H1 (cell line): ENCODE measurements at regions not wholly inside any gene's neighbourhood (a gene's known extent, or its start where the extent isn't known, plus 50 kb on each side); places are given as distances from the start of the nearest gene placed in this dataset.

Source experiments
- CTCF ChIA-PET: fragments of 300-600 bp; sonication (Branson Sonifier 250); formaldehyde crosslinking; loops from one replicate; lab custom pipeline; 2021; ENCODE audit not compliant: partially characterized antibody; lab: Charles Lee
- POLR2A ChIA-PET: fragments of 300-600 bp; sonication (Branson Sonifier 250); formaldehyde crosslinking; loops from one replicate; lab custom pipeline; 2021; ENCODE audit warnings: inconsistent platforms; ENCODE audit not compliant: partially characterized antibody; lab: Charles Lee
- DNase-seq, 2 experiments: peaks; one replicate each; pipeline versions ENCODE4 v3.0.0 to v3.0.0-alpha.2; 2010 to 2022; ENCODE audit warnings: low spot score in 2 of 2, low read depth in 1 of 2, mixed read lengths in 1 of 2
- FAIRE-seq: peaks from 2 replicates; lab custom pipeline; 2011; peaks lifted over from hg19 to GRCh38; lab: Jason Lieb, UNC
- H2AFZ ChIP-seq: 2 replicates; pipeline ENCODE4 v1.8.1; 2012; ENCODE audit warnings: low read length, inconsistent platforms
- H2AK5ac ChIP-seq: 2 replicates; pipeline ENCODE4 v1.6.1; 2013; ENCODE audit warnings: low read depth, low read length
- H2BK120ac ChIP-seq: replicated peaks from 2 replicates; pipeline ENCODE3; 2013; ENCODE audit warnings: low read depth, low read length, inconsistent platforms
- H2BK12ac ChIP-seq: 2 replicates; pipeline ENCODE4 v1.6.1; 2013; ENCODE audit warnings: low read depth, low read length
- H2BK15ac ChIP-seq: 2 replicates; pipeline ENCODE4 v1.6.1; 2013; ENCODE audit warnings: low read length
- H2BK20ac ChIP-seq: 2 replicates; pipeline ENCODE4 v1.6.1; 2013; ENCODE audit warnings: low read length
- H2BK5ac ChIP-seq: 2 replicates; pipeline ENCODE4 v1.6.1; 2013; ENCODE audit warnings: low read depth, low read length
- H3K14ac ChIP-seq: 2 replicates; pipeline ENCODE4 v1.6.1; 2013; ENCODE audit warnings: inconsistent platforms; ENCODE audit not compliant: insufficient read length
- H3K18ac ChIP-seq: 2 replicates; pipeline ENCODE4 v1.6.1; 2013; ENCODE audit warnings: low read length; ENCODE audit errors: extremely low read depth
- H3K23ac ChIP-seq: 2 replicates; pipeline ENCODE4 v1.6.1; 2013; ENCODE audit warnings: inconsistent platforms; ENCODE audit not compliant: insufficient read length
- H3K23me2 ChIP-seq: 2 replicates; pipeline ENCODE4 v1.6.1; 2013; ENCODE audit warnings: low read depth, low read length
- H3K27ac ChIP-seq: 2 replicates; pipeline ENCODE4 v1.6.1; 2011; ENCODE audit warnings: low read depth, low read length, inconsistent platforms
- H3K27me3 ChIP-seq, 4 experiments: replicated peaks in 1 of 4; 1 replicate in 1 of 4; 2 replicates in 3 of 4; pipeline versions ENCODE4 v1.6.1 to v1.8.1; 2011 to 2013; ENCODE audit warnings: low read length in 3 of 4, mild to moderate bottlenecking in 3 of 4, inconsistent platforms in 2 of 4, mixed read lengths in 2 of 4, moderate library complexity in 1 of 4; ENCODE audit not compliant: control insufficient read depth in 3 of 4, insufficient read depth in 3 of 4; ENCODE audit errors: extremely low read depth in 1 of 4
- H3K36me3 ChIP-seq, 4 experiments: 2 replicates each; pipeline versions ENCODE4 v1.6.1 to v1.8.1; 2011 to 2013; ENCODE audit warnings: mild to moderate bottlenecking in 4 of 4, low read length in 3 of 4, moderate library complexity in 2 of 4, control low read depth in 1 of 4, inconsistent platforms in 1 of 4; ENCODE audit not compliant: insufficient read depth in 4 of 4, control insufficient read depth in 2 of 4
- H3K4ac ChIP-seq: replicated peaks from 2 replicates; pipeline ENCODE3; 2013; ENCODE audit warnings: low read length, low read depth, mixed read lengths, inconsistent platforms; ENCODE audit not compliant: insufficient read length
- H3K4me1 ChIP-seq, 4 experiments: replicated peaks in 1 of 4; 1 replicate in 1 of 4; 2 replicates in 3 of 4; pipeline versions ENCODE4 v1.6.1 to v1.8.1; 2011 to 2013; ENCODE audit warnings: low read length in 3 of 4, inconsistent platforms in 2 of 4, mixed read lengths in 1 of 4; ENCODE audit not compliant: insufficient read depth in 4 of 4, control insufficient read depth in 3 of 4
- H3K4me2 ChIP-seq, 2 experiments: 2 replicates each; pipeline versions ENCODE4 v1.6.1 to v1.8.1; 2011 to 2013; ENCODE audit warnings: low read depth in 2 of 2, low read length in 2 of 2, control low read depth in 1 of 2, inconsistent platforms in 1 of 2, mild to moderate bottlenecking in 1 of 2; ENCODE audit not compliant: insufficient read depth in 1 of 2
- H3K4me3 ChIP-seq, 4 experiments: fragments of 200-600, 300-600 bp in 1 of 4; sonication (generic), shearing (Covaris generic), sonication (Bioruptor Twin) in 1 of 4; 2 replicates each; pipeline versions ENCODE4 v1.5.1 to v1.8.1; 2011 to 2016; ENCODE audit warnings: low read length in 4 of 4, low read depth in 3 of 4, control low read depth in 2 of 4, inconsistent platforms in 2 of 4, mild to moderate bottlenecking in 2 of 4, mixed read lengths in 1 of 4, moderate library complexity in 1 of 4; ENCODE audit not compliant: insufficient read depth in 2 of 4; ENCODE audit errors: extremely low read depth in 1 of 4
- H3K56ac ChIP-seq: replicated peaks from 2 replicates; pipeline ENCODE3; 2013; ENCODE audit warnings: low read depth, mild to moderate bottlenecking, mixed read lengths, low read length, inconsistent platforms; ENCODE audit not compliant: insufficient read length
- H3K79me1 ChIP-seq: 2 replicates; pipeline ENCODE4 v1.6.1; 2013; ENCODE audit warnings: low read depth, low read length, control low read depth
- H3K79me2 ChIP-seq, 2 experiments: 2 replicates each; pipeline versions ENCODE4 v1.6.1 to v1.8.1; 2012 to 2013; ENCODE audit warnings: low read length in 2 of 2, mild to moderate bottlenecking in 2 of 2, inconsistent platforms in 1 of 2; ENCODE audit not compliant: insufficient read depth in 2 of 2, control insufficient read depth in 1 of 2
- H3K9ac ChIP-seq, 4 experiments: replicated peaks in 1 of 4; 1 replicate in 1 of 4; 2 replicates in 3 of 4; pipeline versions ENCODE4 v1.6.1 to v1.8.1; 2011 to 2013; ENCODE audit warnings: low read depth in 3 of 4, low read length in 3 of 4, control low read depth in 2 of 4, mild to moderate bottlenecking in 2 of 4, moderate library complexity in 2 of 4, inconsistent platforms in 1 of 4; ENCODE audit errors: extremely low read depth in 1 of 4
- H3K9me3 ChIP-seq, 2 experiments: 2 replicates each; pipeline versions ENCODE4 v1.6.1 to v1.8.1; 2012 to 2013; ENCODE audit warnings: mild to moderate bottlenecking in 2 of 2, moderate library complexity in 2 of 2, control low read depth in 1 of 2, inconsistent platforms in 1 of 2, low read depth in 1 of 2, low read length in 1 of 2, mixed read lengths in 1 of 2; ENCODE audit not compliant: insufficient read depth in 2 of 2
- H4K20me1 ChIP-seq, 2 experiments: replicated peaks in 1 of 2; 2 replicates each; pipeline versions ENCODE3 to v1.8.1; 2011 to 2013; ENCODE audit warnings: inconsistent platforms in 2 of 2, low read length in 2 of 2, mild to moderate bottlenecking in 1 of 2; ENCODE audit not compliant: insufficient read depth in 2 of 2, control insufficient read depth in 1 of 2
- H4K5ac ChIP-seq: 2 replicates; pipeline ENCODE4 v1.6.1; 2013; ENCODE audit warnings: low read length, low read depth, mixed read lengths, inconsistent platforms; ENCODE audit not compliant: insufficient read length
- H4K8ac ChIP-seq: 2 replicates; pipeline ENCODE4 v1.8.0; 2013; ENCODE audit warnings: mild to moderate bottlenecking, moderate library complexity, low read length, inconsistent platforms; ENCODE audit not compliant: insufficient read depth; ENCODE audit errors: extremely low read depth
- H4K91ac ChIP-seq: replicated peaks from 2 replicates; pipeline ENCODE3; 2013; ENCODE audit warnings: low read length, mixed read lengths, inconsistent platforms; ENCODE audit not compliant: insufficient read length
- BRCA1 ChIP-seq: IDR thresholded peaks from 2 replicates; pipeline ENCODE4 v1.6.1; 2012; ENCODE audit warnings: low read depth, low read length, improper control_type of control experiment
- CBX5 ChIP-seq: fragments of 300-800, 300-1000 bp; sonication (generic); IDR thresholded peaks from 2 replicates; pipeline ENCODE4 v1.7.1; 2016; ENCODE audit warnings: antibody characterized with exemption, low read length, low read depth
- CHD2 ChIP-seq: IDR thresholded peaks from 2 replicates; pipeline ENCODE4 v1.6.1; 2012; ENCODE audit warnings: low read length, improper control_type of control experiment
- CTBP2 ChIP-seq: IDR thresholded peaks from 2 replicates; pipeline ENCODE4 v1.7.0; 2011; ENCODE audit warnings: borderline replicate concordance, mild to moderate bottlenecking, moderate library complexity, mixed read lengths, low read length; ENCODE audit not compliant: insufficient read depth, insufficient read length
- JUN ChIP-seq: IDR thresholded peaks from 2 replicates; pipeline ENCODE4 v1.6.1; 2011; ENCODE audit warnings: low read depth, mild to moderate bottlenecking, improper control_type of control experiment, low read length
- KDM1A ChIP-seq: fragments of 200-600, 300-600 bp; sonication (generic); IDR thresholded peaks from 2 replicates; pipeline ENCODE4 v1.7.1; 2016; ENCODE audit warnings: mild to moderate bottlenecking, low read length, borderline replicate concordance
- MAFK ChIP-seq: IDR thresholded peaks from 2 replicates; pipeline ENCODE4 v1.6.1; 2012; ENCODE audit warnings: low read depth, mild to moderate bottlenecking, improper control_type of control experiment, low read length
- PHF8 ChIP-seq: fragments of 200-600 bp; sonication (generic); conservative IDR thresholded peaks from 2 replicates; pipeline ENCODE4 v1.7.1; 2012; ENCODE audit warnings: low read depth, mild to moderate bottlenecking, inconsistent platforms, low read length, moderate library complexity
- SIRT6 ChIP-seq: IDR thresholded peaks from one replicate; pipeline ENCODE4 v1.7.1; 2012; ENCODE audit warnings: low read length, inconsistent platforms
- SIX5 ChIP-seq: IDR thresholded peaks from 2 replicates; pipeline ENCODE4 v1.6.1; 2011; ENCODE audit warnings: mild to moderate bottlenecking, low read depth, low read length
- SP2 ChIP-seq: IDR thresholded peaks from 2 replicates; pipeline ENCODE4 v1.6.1; 2012; ENCODE audit warnings: mild to moderate bottlenecking, low read length, inconsistent platforms
- SUZ12 ChIP-seq: fragments of 200-600 bp; sonication (generic); IDR thresholded peaks from 2 replicates; pipeline ENCODE4 v1.6.1; 2012; ENCODE audit warnings: mild to moderate bottlenecking, inconsistent platforms, low read length, moderate library complexity, mixed read lengths
- TCF12 ChIP-seq: IDR thresholded peaks from 2 replicates; pipeline ENCODE4 v1.6.1; 2011; ENCODE audit warnings: low read depth, mild to moderate bottlenecking, low read length
- TEAD4 ChIP-seq: IDR thresholded peaks from 2 replicates; pipeline ENCODE4 v1.6.1; 2012; ENCODE audit warnings: low read depth, low read length, inconsistent platforms, mixed read lengths
- WGBS, 2 experiments: shearing (Covaris generic) in 1 of 2; methylation state at CpG; one replicate each; pipeline versions ENCODE4 v1.1.6 to v1.1.7; 2013 to 2015; ENCODE audit warnings: low lambda C conversion rate in 2 of 2, mixed read lengths in 2 of 2, inconsistent platforms in 1 of 2, low coverage in 1 of 2, missing lambda C conversion rate in 1 of 2; ENCODE audit not compliant: insufficient replicate concordance in 2 of 2, insufficient coverage in 1 of 2, insufficient read length in 1 of 2; ENCODE audit errors: extremely low coverage in 1 of 2, missing lambda C conversion rate in 1 of 2; 5-methylcytosine and 5-hydroxymethylcytosine counted together

GRCh38 chr20:29300579-29301551 lies 1956.6 kb upstream of the DEFB115 start:
- Histone ChIP-seq H3K18ac (no peak overlapping the region), H3K27ac (no peak overlapping the region), H3K56ac (no peak overlapping the region), H3K9ac (no peak overlapping the region), H4K8ac (no peak overlapping the region), H2BK5ac (no peak overlapping the region), H3K36me3 (peaks cover 0 to 8% (median 0%) of the 10 kb centered on the region in 4 experiments; a peak in 1 of 8 replicates), H2BK120ac (no peak overlapping the region), H2AK5ac (no peak overlapping the region), H3K23ac (no peak overlapping the region), H4K20me1 (no peaks in the 10 kb centered on the region), H3K4me2 (no peak overlapping the region), H2BK15ac (no peak overlapping the region), H3K4ac (no peak overlapping the region), H3K79me2 (no peaks in the 10 kb centered on the region), H2AFZ (no peak overlapping the region), H3K27me3 (no peaks in the 10 kb centered on the region), H3K4me3 (no peak overlapping the region), H2BK12ac (no peak overlapping the region), H3K79me1 (no peaks in the 10 kb centered on the region), H3K23me2 (no peaks in the 10 kb centered on the region), H3K9me3 (peaks cover 61 to 98% of the 10 kb centered on the region in 2 experiments), H4K5ac (no peak overlapping the region), H2BK20ac (no peak overlapping the region), H4K91ac (no peak overlapping the region), H3K14ac (no peak overlapping the region), H3K4me1 (no peaks in the 10 kb centered on the region)
- TF ChIP-seq PHF8, result no peak
- TF ChIP-seq CHD2, result no peak
- no peak for TF ChIP-seq CBX5
- no peak for TF ChIP-seq SIX5
- TF ChIP-seq SIRT6, result no peak
- no peak for TF ChIP-seq SP2
- TF ChIP-seq TEAD4, result no peak
- TF ChIP-seq BRCA1, result no peak
- no peak for TF ChIP-seq TCF12
- no peak for TF ChIP-seq KDM1A
- no peak for TF ChIP-seq MAFK
- TF ChIP-seq CTBP2, result no peak
- TF ChIP-seq SUZ12, result no peak
- TF ChIP-seq JUN, result no peak
- FAIRE-seq (no peak), DNase-seq (no peak)
- WGBS, 2 experiments, result 89% methylated on average over 43 of the region's 88 CpGs; no CpG with 5 or more reads in 1 of the 2 experiments
- ChIA-PET CTCF (no interaction called here), POLR2A (no interaction called here)
